GM19438 (cell line): ENCODE measurements at regions not wholly inside any gene's neighbourhood (a gene's known extent, or its start where the extent isn't known, plus 50 kb on each side); places are given as distances from the start of the nearest gene placed in this dataset.
"Not testable (repeated sequence)": the region's sequence is repeated elsewhere in the genome, so short reads cannot be mapped to it uniquely, and the experiment has no call there.

Experiments
- ATAC-seq: cut with Tn5 transposase; IDR thresholded peaks from one replicate; pipeline ENCODE4 v1.9.1; 2021; ENCODE audit warnings: low read depth; ENCODE audit not compliant: unreplicated experiment

DNA sequence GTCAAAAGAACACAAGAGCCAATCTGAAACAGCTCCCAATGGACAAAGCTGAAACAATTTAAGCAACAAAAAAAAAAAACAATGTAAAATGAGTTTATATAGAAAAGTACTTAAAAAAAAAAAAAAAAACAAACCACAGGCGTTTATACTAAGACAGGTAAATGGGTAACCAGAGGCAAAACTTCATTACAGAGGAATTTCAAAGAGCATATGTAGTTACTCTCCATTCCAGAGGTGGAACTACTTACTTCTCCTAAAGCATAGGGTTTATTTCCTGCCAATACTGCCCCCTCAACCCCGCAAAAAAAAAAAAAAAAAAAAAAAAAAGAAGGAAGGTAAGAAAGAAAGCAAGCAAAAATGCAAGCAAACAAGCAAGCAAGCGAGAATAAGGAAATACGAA is 132.9 kb downstream of the LIG4 start:
- ATAC-seq, result no peak

DNA sequence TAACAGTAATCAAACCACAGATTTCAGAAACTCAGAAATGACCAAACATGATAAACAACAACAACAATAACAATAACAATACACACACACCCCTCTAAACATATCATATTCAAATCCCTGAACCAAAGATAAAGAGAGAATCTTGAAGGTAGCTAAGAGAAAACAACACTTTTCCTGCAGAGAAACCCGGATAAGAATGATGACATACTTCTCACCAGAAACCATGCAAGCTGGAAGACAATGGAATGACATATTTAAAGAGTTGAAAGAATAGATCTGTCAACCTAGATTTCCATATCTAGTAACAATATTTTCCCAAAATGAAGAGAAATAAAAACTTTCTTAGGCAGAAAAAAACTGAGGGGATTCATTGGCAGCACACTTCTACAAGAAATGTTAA is 138.1 kb downstream of the LIG4 start:
- no peak for ATAC-seq

DNA sequence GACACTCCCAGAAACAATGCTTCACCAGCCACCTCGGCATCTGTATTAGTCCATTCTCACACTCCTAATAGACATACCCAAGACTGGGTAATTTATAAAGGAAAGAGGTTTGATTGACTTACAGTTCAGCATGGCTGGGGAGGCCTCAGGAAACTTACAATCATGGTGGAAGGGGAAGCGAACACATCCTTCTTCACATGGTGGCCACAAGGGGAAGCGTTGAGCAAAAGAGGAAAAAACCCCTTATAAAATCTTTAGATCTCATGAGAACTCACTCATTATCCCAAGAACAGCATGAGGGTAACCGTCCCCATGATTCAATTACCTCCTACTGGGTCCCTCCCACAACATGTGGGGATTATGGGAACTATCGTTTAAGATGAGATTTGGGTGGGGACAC is 140.9 kb downstream of the LIG4 start:
- not testable (repeated sequence) for ATAC-seq

DNA sequence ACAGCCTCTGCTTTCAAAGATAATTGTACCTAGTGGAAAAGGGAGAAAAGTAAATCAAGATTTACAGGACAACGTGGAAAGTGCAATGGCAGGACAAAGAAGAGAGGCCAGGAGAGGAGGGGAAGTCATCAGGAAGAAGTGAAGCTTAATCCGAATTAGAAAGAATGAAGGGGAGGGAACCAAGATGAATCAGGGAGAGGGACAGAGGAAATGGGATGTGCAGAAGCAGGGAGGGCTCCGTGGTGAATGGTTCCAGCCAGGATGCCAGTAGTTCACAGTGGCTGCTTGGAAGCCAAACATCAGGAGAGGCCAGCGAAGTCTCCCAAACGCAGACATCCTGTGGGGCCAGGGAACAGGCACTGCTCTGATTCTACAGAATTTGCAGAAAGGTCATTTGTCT is 144.4 kb downstream of the LIG4 start:
- ATAC-seq, result no peak

DNA sequence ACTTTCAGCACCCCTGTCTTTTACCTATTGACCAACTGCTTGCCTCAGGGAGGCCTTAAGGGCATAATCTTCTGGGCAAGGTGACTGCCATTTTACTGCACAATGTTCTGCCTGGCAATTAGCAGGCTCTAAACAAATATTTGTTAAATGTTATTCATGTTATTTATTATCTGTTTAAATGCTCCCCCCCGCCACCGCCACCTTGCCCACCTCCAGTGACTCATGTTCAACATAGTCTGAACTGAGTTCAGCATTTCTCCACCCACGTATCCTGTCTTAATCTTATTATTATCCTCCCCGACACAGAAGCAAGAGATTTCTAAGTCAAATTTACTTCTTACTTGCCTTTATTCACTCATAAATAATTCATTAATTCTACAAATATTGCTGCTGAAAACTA is 144.8 kb downstream of the LIG4 start:
- ATAC-seq, result no peak

DNA sequence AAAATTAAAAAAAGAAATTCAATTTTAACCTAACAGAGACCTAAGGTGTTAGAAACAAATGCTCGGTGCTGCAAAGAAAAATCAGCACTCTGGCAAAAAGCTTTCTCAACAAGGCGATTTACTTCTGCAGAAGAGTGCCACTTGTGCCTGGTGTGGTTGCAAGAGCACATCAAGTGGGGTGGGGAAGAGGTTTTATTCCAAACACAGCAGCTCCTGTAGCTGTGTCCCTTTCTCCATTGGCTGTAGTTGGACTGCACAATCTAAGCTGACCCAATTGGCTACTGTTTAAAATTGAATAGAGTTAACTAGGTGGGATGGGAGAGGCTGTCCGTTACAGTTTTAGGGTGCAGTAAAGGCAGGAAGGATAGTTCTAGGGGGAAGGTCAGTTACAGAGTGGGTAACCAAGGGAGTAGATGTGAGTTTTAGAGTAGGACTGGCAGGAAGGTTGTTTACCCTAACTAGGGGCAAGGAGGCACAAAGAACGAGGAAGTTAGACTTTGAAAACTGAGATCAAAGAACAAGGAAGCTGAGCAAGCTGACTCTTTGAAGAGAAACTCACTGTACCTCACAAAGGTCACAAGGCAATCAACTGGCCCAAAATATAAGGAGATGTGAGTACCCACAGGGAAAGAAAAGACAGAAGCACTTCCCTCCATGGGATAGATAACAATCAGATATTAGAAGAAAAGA is 145.7 kb downstream of the LIG4 start:
- no peak for ATAC-seq

DNA sequence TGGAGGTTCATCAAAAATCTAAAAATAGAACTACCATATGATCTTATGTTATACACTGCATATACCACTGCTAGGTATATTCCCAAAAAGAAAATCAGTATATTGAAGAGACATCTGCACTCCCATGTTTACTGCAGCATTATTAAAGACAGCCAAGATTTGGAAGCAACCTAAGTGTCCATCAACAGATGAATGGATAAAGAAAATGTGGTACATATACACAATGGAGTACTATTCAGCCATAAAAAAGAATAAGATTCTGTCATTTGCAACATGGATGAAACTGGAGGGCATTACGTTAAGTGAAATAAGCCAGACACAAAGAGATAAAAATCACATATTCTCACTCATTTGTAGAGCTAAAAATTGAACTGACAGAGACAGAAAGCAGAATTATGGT is 151.0 kb downstream of the LIG4 start:
- not testable (repeated sequence) for ATAC-seq

DNA sequence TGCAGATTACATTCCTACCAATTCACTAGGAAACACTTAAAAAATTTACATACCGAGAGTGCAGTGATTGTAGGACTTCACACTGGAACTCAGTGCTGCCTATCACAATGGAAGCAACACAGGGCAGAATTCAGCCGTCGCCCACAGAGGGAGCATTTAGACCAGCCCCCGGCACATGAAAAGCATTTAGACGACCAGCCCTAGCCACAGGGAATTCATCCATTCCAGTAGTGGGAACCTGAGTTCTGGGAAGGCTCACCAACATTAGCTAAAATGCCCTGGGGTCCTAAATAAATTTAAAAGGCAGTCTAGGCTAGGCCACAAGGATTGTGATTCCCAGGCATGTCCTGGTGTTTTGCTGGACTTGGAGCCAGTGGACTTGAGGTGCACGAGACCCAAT is 155.2 kb downstream of the LIG4 start:
- ATAC-seq, result no peak

DNA sequence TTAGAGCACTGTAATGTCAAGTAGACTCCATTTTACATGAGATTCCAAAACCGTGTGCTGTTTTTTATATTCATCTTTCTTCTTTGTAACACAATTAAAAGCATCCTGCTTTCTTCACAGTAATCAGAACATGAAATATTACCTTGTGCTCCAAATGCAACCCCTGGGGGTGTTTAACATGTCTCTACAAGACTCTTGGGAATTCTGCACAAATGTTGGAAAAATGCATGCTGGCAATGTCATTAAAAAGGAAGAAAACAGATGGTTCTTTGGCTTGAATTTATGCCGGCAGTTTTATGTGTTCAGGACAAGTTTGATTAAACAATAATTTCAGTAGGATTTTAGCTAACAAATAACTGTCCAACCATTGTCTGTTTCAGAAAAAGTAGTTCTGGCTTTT is 159.1 kb downstream of the LIG4 start:
- ATAC-seq, result no peak

DNA sequence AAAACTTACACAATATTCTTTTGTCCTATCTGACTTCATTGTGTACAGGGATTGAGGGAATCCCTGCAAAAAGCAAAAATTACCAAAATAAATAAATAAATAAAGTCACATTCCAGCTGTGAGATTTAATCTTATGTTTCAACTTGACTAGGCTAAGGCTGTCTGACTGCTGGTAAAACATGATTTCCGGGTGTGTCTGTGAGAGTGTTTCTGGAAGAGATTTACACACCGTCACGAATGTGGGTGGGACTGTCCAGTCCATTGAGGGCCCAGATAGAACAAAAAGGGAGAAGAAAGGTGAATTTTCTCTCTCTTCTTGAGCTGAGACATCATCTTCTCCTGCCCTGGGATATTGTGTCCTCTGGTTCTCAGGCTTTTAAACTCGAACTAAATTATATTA is 166.1 kb downstream of the LIG4 start:
- no peak for ATAC-seq

DNA sequence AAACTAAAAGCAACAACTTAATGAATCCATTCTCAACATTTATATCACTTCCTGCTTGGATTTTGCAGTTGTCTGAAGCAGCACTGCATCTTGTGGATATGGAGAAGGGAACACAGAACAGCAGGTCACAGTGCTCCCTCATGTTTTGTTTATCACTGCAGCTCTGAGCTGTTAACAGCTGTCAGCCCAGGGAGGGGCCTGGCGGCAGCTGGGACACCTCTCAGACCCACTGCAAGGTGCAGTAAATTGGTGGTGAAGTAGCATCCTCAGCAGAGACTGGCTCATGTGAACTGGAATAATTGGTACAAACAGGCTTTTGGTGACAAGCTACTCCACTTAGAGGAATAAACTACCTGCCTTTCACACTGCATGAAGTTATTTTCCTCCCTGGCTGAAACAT is 170.4 kb downstream of the LIG4 start:
- ATAC-seq, result no peak

DNA sequence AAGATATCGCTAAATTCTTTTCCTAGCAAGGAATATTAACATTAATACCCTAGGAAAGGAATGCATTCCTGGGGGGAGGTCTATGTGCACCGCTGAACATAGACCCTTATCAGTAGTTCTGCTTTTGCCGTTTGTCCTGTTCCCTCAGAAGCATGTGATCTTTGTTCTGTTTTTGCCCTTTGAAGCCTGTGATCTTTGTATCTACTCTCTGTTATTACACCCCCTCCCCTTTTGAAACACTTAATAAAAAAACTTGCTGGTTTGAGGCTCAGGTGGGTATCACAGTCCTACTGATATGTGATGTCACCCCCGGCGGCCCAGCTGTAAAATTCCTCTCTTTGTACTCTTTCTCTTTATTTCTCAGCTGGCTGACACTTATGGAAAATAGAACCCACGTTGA is 172.5 kb downstream of the LIG4 start:
- not testable (repeated sequence) for ATAC-seq

DNA sequence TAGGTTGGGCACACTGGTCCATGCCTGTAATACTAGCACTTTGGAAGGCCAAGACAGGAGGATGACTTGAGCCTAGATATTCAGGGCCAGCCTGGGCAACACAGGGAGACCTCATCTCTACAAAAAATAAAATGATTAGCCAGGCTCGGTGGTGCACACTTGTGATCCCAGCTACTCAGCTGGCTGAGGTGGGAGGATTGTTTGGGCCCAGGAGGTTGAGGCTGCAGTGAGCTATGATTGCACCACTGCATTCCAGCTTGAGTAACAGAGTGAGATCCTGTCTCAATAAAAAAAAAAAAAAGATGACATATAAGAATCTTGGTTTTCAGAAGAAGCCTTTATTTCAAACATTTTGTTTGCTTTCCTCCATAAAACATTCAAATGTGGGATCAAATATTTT is 178.0 kb downstream of the LIG4 start:
- no peak for ATAC-seq

DNA sequence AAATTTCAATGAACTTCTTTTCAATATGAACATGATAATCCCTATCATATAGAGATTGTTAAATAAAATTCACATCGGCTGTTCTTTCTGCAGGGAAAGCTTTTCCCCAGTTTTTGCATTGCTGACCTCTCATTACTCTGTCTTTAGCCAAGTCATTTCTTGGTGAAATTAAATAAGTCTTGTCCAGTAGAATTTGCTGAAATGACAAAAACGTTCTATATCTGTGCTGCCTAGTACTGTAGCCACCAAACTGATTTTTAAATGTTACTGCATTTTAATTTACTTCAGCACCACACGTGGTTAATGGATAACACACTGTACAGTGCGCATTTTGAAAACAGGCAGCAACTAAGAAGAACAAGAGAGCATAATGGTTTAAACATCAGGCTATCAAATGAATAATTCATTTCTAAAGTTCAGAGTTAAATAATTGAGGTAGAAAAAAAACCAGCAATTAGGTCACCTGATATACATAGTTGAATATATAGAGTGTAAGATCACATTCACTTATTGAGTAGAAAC is 178.9 kb downstream of the LIG4 start:
- ATAC-seq, result no peak

DNA sequence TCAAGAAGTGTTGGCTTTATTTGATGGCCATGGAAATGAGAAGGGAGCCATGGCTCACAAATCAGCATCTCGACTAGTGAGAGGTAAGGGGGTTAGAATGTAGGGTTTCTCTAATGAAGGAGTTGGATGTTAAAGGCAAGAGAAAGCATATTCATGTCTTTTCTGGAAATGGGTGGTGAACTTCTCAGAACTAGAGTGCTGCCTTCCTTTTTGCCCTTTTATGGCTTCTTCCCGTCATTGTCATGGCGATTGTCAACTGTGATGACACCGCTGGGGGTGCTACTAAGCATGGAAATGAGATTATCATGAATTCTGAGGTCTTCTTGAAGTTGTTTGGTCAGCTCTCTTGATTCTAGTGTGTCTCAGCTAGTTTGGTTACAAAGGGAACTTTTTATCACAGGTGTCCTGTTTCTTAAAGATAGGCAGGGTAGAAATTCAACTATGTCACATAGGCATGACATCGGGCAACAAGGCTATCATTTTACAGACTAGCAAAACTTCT is 180.4 kb downstream of the LIG4 start:
- ATAC-seq, result no peak

DNA sequence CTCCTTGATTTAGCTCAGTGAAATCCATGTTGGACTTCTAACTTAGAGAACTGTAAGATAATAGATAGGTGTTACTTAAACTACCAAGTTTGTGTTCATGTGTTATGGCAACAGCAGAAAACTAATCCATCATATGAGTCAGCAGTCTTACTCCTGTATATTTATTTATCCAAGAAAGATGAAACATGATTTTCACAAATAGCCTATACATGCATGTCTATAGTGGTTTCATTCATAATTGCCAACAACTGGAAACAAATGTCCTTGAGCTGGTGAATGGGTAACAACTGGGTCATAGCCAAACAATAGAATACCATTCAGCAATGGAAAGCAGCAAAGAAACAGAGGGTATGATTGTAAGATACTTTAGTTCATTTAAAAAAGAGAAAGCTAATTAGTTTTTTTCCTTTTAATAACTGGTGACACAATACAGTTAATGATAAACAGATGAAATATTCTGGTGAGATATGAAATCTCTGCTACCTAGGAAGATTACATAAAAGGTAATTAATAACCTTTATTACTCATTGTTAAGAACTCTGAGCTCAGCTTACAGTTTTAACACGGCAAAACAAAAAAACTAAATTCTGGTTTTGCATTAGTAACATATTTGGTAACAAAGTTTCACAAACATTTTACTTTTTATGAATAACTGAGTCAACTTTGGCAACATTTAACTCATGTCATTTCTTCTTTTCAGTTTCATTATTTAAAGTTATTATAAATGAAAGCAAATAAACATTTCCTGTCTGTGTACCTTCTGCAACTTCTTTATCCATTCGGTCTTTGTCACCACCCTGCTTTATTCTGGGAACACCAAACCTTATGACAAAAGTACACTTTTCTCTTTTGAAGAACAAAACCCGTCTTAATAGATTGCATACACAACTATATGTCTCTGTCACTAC is 181.3 kb downstream of the LIG4 start:
- no peak for ATAC-seq

DNA sequence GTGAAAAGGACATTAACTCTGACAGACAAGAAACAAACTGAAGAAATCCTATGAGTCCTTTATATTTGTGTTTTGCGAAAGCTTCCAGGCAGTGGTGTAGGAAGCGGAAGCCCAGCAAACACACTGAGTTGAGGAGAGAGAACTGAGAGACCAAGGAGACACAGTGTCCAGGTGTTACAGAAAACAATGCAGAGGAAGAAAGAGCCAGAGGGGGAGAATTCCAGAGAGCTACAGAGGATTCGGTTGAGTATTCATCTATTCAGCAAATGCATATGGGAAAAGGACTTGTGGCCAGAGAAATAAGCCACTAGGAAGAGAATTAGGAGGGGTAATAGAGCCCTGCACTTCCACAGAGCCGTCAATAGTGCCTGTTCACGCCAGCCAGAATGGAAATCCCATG is 183.5 kb downstream of the LIG4 start:
- no peak for ATAC-seq

DNA sequence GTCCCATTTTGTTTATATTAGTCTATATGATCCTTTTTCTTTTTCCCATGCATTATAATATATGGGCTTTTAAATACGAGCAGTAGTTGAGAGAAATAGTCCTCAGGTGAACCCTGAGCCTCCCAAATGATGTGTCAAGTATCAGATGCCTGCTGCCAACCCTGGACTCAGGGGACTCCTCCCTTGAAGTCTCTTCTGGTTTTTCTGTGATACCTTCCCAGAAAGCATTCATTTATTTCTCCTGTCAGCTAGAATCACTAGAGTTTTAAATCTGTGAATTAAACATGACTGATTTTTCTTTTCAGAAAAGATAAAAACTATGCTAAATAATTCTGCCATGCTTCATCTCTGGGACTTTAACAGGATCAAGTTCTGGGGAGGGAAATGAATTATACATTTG is 184.6 kb downstream of the LIG4 start:
- no peak for ATAC-seq

DNA sequence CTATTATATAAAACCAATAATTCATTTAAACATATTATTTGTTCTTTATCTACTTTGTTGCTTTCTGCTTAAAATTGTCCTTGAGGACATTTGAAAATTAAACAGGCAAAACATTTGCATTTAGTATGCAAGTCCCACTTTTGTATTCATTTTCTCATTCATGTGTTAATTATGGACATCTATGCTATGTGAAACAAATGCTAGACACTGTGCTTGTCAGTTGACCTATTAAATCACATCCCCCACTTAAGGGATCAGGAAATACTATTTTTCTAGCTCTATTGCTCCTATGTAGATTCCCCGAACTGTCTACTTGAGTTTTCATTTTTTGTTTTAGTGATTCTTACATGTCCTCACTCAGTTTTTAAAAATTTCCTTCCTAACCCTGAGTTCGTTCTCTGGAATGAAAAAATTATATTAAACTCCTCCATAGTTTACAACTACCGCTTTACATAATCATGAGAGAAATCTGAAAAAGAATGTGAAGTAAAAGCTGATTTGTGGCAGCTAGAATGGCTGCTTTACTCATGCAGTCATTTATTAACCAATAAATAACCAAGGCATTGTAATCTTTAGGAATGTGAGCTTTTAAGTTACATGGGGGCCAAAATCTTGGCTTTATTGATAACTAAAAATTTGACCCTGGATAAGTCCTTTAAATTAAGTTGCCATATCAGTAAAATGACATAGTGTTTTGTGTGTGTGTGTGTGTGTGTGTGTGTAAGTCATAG is 188.5 kb downstream of the LIG4 start:
- no peak for ATAC-seq

DNA sequence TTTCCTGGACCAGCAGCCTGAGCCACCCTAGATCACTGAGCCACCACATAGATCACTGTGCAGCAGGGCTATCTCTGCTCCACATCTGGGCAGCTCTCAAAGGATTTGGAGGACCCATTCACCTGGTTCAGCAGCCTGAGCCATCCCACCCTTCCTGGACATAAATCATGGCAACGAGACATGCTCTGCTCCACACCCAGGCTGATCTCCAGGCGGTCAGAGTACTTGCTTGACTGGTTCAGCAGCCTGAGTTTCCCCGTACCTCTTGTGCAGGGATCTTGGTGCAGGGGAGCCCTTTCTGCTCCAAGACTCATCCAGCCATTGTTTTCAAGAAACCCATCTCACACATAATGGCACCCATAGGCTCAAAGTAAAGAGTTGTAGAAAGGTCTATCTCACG is 195.3 kb downstream of the LIG4 start:
- no peak for ATAC-seq

DNA sequence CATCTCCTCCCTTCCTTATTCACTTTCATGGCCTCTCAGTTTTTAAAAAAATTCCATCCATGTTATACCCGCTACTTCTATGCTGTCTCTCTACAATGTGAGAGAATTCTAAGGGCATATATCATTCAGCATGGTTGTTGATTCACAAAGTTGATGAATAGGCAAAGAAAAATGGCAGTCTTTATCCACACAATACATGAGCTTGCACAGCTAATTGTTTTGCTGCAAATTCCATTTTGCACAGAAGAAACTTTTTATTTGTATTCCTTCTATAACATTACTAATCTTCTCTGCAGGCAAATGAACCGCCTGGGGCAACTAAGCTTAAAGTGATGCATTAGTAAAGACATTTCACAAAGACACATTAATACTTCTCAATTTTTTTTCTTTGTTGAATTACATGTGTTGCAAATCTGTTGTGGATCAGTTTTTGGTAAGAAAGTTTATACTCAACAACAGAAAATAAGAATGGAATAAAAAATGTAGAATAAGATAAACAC is 196.9 kb downstream of the LIG4 start:
- no peak for ATAC-seq
